NCI-H69 (cell line): ENCODE measurements at regions not wholly inside any gene's neighbourhood (a gene's known extent, or its start where the extent isn't known, plus 50 kb on each side); places are given as distances from the start of the nearest gene placed in this dataset.

Experiments used
- DNase-seq: peaks from one replicate; lab custom pipeline; 2025; lab: John Stamatoyannopoulos, UW

DNA sequence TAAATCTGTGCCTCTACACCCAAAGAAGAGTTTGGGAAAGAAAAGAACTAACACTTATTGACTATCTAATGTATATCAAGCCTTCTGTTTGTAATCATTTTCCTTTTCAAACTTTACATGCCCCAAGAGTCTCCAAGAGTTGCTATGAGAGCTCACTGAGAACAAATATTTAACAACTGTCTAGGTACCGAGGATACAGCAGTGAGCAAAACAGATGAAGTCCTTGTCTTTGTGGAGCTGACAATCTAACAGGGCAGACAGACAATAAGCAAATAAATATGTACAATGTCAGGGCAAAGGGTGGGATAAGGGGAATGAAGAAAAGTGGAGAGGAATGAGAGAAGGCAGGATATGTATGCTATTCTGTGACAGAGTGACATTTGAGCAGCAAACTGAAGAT lies 64.8 kb upstream of the KSR1 start:
- no peak for DNase-seq

DNA sequence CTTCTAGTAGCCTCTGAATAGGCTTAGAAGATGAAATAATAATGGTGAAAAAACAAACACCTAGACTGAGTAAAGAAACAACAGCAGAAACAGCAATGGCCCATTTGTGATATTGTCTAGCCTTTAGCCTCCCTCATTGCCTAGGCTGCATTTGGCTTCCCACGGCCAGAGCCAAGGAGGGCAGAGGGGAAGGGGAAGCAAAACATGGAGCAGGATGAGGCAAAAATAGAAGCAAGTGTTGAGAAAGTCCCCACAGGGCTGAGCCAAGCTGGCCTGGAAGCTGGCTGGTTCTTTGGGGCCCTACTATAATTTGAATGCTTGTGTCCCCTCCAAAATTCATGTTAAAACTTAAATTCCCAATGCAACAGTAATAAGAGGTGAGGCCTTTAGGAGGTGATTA lies 60.2 kb upstream of the KSR1 start:
- DNase-seq: no peak

DNA sequence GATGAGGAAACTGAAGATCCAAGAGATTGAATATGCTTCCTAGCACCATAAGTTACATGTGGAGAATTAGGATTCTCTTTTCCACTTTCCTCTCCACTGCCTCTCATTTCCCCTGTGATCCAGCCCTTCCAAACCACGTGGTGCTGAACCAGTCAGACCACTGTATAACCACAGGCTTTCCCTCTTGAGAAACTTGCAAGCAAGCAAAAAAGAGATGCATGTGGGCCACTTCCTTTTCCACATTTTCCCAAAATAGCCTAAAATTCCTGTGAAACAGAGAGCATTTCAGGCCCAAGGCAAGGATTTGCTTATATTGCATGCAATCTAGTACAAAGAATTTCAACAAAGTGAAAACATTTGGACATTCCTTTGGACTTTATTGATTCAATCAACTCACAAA lies 59.3 kb upstream of the KSR1 start:
- no peak for DNase-seq

DNA sequence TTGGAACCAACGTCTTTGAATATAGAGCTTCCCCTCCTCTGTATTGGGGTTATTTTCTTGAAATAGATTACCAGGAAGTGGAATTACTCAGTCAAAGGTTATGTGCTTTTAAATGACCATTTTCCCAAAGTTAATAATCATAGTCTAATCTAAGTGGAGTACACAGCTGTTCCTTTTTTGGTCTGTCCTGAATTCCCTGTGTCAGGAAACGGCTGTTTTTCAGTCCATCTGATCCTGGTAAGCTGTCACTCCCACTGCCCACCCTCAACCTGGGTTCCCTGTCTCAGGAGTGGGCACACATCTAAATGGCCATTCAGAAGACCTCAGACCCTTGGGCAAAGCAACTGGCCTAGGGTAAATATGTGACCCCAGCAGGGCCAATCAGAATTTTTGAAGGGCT lies 57.6 kb upstream of the KSR1 start:
- DNase-seq: no peak

DNA sequence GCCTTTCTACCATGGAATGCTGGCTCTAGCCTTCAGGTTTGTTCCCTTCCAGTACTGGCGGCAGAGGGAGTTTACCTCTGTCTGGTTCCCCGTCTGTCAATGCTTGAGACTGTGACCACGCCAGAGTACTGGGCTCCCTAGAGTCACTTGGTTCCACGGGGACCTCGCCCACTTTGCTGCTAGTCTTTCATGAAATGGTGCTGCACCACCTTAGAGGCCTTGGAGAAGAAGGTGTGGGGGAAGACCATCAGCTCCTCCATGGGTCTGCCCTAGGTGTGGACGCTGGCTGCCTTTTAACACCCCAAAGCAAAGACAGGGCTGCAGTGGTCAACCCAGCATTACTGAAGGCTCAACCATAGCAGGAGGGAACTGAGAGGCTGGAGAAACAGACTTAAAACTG lies 55.3 kb upstream of the KSR1 start:
- no peak for DNase-seq

DNA sequence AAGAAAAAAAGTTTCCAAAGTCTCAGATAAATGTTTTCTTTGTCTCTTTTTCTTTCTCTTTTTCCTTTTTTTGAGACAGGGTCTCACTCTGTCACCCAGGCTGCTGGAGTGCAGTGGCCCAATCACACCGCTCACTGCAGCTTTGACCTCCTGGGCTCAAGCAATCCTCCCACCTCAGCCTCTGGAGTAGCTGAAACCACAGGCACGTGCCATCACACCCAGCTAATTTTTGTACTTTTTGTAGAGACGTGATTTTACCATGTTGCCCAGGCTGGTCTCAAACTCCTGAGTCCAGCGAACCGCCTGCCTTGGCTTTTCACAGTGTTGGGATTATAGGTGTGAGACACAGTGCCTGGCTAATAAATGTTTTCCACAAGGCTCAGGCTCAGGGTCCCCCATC lies 53.3 kb upstream of the KSR1 start:
- DNase-seq: no peak

DNA sequence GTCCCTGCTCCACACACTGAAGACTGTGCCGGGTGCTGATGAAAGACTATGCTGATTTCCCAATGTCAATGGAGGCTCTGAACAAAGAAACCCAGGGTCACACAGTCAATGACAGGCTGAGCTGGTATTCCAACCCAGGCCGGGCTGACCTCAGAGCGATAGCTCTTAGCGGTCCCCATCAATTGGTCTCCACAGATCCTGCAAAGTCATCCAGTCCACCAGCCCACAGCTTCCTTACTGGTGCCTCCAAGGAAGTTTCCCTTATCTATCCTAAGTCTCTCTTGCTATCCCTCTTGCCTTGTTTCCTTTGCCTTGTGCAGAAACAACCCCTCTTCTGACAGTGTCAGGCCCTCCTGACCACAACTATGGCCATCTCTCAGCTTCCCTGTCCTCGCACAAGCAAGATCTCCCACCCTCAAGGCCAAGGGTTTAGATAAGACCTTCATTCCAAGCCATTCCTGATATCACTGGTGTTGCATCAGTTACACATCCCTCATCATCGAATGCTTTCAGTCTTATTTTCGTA lies 52.7 kb upstream of the KSR1 start:
- no peak for DNase-seq

DNA sequence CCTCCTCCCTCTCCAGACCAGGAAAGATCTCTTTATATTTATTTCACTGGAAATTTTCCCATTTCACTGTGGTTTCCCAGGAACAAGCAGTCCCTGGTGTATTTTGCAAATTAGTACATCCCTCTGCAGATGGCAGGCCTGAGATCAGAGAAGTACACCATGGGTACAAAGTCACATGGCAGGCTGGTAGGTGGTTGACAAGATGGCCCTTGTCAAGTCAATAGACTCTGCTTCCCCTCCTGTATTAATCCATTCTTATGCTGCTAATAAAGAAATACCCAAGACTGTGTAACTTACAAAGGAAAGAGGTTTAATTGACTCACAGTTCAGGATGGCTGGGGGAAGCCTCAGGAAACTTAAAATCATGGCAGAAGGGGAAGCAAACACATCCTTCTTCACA lies 51.6 kb upstream of the KSR1 start:
- DNase-seq: no peak
